ENCODE measurements at regions not wholly inside any gene's neighbourhood (a gene's known extent, or its start where the extent isn't known, plus 50 kb on each side); places are given as distances from the start of the nearest gene placed in this dataset.

DNA sequence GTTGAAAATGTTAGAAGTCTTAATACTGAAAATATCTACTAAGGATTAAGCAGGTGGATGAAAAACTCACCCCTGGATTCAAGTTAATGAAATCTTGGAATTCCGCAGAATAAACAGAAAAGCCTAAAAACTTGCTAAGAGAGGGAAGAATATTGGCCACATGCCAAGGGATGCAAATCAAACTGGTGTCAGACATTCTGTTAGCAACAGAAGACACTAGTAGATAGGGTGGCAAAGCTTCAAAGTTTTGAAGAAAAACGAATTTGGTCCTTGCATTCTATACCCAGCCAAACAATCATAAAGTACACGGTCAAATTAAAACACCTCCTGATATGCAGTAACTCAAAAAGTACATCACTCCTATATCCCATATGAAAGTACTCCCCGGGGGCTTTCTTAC lies 77.1 kb upstream of the ADTRP start:
- intact Hi-C loops (cut with DNase I): no loop called here
- DNase-seq (no peak), ATAC-seq (no peak)
- no peak overlapping the region for H3K4me3 ChIP-seq
- H3K9me3 ChIP-seq: no peaks in the 10 kb centered on the region
- no peak overlapping the region for H3K27ac ChIP-seq
- H3K4me1 ChIP-seq: peaks cover 10% of the 10 kb centered on the region
- TF ChIP-seq, protein P1, sequence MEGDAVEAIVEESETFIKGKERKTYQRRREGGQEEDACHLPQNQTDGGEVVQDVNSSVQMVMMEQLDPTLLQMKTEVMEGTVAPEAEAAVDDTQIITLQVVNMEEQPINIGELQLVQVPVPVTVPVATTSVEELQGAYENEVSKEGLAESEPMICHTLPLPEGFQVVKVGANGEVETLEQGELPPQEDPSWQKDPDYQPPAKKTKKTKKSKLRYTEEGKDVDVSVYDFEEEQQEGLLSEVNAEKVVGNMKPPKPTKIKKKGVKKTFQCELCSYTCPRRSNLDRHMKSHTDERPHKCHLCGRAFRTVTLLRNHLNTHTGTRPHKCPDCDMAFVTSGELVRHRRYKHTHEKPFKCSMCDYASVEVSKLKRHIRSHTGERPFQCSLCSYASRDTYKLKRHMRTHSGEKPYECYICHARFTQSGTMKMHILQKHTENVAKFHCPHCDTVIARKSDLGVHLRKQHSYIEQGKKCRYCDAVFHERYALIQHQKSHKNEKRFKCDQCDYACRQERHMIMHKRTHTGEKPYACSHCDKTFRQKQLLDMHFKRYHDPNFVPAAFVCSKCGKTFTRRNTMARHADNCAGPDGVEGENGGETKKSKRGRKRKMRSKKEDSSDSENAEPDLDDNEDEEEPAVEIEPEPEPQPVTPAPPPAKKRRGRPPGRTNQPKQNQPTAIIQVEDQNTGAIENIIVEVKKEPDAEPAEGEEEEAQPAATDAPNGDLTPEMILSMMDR (IDR thresholded peaks at IDR 0.05): no peak
- H3K36me3 ChIP-seq: no peaks in the 10 kb centered on the region
- no peaks in the 10 kb centered on the region for H3K27me3 ChIP-seq (ENCODE audit: low read depth)

DNA sequence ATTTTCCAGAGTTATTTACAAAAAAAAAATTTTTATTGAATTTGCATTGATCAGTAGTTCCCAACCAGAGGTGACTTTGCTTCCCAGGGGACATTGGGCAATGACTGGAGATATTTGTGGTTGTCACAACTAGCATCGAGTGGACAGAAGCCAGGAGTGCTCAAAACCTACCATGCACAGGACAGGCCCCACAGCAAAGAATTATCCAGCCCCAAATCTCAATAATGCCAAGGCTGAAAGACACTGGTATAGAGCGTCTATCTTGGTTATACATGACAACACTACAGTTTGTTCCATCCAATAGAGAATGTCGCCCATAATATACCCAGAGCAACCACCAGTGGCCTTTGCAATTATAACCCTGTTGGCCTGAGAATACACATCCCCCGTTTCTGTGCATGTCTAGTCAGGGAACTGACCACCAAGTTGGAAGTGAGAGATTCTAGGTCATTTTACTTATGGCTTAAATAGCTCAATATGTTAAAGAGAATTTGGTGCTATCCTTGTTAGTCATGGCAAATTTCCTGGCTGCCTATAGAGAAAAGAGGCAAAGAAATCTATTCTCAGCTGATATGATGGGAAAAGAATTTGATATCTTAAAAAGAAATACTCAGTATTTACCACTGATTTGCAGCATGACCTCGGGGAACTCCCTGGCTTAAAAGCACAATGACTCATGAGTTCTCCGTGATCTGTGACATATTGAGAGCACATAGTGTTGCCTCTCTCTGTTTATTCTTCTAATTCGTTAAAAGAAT lies 76.0 kb upstream of the ADTRP start:
- H3K27me3 ChIP-seq (ENCODE audit: low read depth): no peaks in the 10 kb centered on the region
- H3K27ac ChIP-seq: no peak overlapping the region
- no peaks in the 10 kb centered on the region for H3K36me3 ChIP-seq
- no peak for DNase-seq
- peaks cover 10% of the 10 kb centered on the region for H3K4me1 ChIP-seq
- TF ChIP-seq, protein P1 (IDR thresholded peaks at IDR 0.05): no peak
- intact Hi-C loops (cut with DNase I): no loop called here
- peak in 1 of 2 donors; percentile 70 for ATAC-seq
- H3K4me3 ChIP-seq: no peak overlapping the region
- no peaks in the 10 kb centered on the region for H3K9me3 ChIP-seq

DNA sequence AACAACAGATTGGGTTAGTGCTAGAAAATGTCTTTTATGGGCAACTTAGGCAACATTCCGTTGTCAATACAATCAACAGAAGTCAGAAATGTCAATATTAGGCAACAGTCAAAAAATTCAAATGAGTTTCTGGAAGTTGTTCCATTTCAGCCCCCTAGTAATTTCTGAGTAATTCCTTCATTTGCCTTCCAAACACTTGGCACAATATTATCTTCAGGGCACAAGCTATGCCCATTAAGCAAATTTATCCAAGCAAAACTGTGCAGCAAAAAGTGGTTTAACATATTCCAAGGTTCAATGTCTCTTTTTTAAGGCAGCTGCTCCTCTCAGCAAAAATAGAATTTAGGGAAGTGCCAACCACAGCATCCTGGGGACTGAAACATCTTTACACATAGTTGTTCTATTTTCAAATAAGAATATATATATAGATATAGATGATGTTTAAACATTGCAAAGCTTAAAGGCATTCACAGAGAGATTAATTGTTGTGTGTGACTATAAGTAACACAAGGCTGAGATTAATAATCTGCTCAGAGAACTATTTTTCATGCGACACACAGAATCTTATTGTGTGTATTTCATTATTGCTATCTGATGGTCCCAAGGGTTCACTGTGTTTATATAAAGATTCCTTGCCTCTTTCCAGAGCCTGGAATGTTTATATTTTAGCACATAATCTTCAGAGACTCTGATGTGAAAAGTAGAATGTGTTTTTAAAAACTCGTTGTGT lies 75.2 kb upstream of the ADTRP start:
- Histone ChIP-seq H3K27ac (no peak overlapping the region), H3K27me3 (ENCODE audit: low read depth) (no peaks in the 10 kb centered on the region), H3K9me3 (no peaks in the 10 kb centered on the region), H3K36me3 (no peaks in the 10 kb centered on the region), H3K4me3 (no peak overlapping the region), H3K4me1 (peaks cover 10% of the 10 kb centered on the region)
- TF ChIP-seq, protein P1 (IDR thresholded peaks at IDR 0.05): no peak
- DNase-seq (no peak), ATAC-seq (no peak)
- intact Hi-C loops (cut with DNase I): no loop called here

DNA sequence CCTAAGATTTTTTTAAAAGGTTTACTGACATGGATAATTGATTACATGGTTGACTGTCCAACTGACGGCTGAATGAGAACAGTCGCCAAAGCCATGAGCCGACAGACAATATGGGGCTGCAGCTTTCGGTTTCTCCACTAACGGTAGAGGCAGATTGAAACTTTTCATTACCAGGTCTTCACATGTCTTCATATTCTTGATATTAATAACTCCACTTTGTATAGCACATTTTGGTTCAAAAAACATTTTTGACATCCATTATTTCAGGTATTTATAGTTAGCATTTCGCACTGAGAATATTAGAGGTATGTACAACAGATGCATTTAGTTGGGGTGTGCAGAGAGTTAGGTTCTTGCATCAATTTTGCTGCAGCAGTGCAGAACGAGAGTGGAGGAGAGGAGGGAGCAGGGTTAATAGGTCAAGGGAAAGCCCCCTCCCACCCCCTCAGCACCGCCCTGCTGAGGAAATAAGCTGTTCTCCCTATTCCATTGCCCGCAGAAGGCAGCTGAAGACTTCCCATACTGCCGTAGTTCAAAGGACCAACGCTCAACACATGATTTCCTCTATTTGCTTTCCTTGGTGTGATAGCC lies 73.6 kb upstream of the ADTRP start:
- H3K27ac ChIP-seq: no peak overlapping the region
- TF ChIP-seq, protein P1 (IDR thresholded peaks at IDR 0.05): no peak
- H3K4me3 ChIP-seq: no peak overlapping the region
- H3K36me3 ChIP-seq: no peaks in the 10 kb centered on the region
- intact Hi-C loops (cut with DNase I): no loop called here
- DNase-seq: no peak
- no peak for ATAC-seq
- no peaks in the 10 kb centered on the region for H3K27me3 ChIP-seq (ENCODE audit: low read depth)
- no peaks in the 10 kb centered on the region for H3K9me3 ChIP-seq
- H3K4me1 ChIP-seq: peaks cover 10% of the 10 kb centered on the region

DNA sequence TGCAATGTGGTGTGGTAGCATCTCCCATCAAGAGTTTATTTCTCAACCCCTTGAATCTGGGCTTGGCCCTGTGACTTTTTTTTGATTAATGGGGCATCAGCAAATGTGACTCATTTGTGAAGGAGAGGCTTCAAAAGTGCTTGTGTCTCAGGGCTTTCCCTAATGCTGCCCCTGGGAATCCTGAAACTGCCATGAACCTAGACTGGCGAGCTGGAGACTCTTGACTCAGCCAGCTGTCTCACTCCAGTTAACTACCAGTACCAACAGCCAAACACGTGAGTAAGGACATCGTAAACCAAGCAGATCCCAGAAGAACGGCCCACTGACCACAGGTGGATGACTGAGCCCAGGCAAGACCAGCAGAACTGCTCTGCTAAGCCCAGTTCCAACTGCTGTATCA lies 72.8 kb upstream of the ADTRP start:
- DNase-seq (no peak), ATAC-seq (no peak)
- Histone ChIP-seq H3K27ac (no peak overlapping the region), H3K27me3 (ENCODE audit: low read depth) (no peaks in the 10 kb centered on the region), H3K4me3 (no peak overlapping the region), H3K9me3 (no peaks in the 10 kb centered on the region), H3K36me3 (no peaks in the 10 kb centered on the region), H3K4me1 (peaks cover 10% of the 10 kb centered on the region)
- intact Hi-C loops (cut with DNase I): no loop called here
- TF ChIP-seq, protein P1 (IDR thresholded peaks at IDR 0.05): no peak
